Tibial nerve (tissue), 4 donors: ENCODE measurements at regions not wholly inside any gene's neighbourhood (a gene's known extent, or its start where the extent isn't known, plus 50 kb on each side); places are given as distances from the start of the nearest gene placed in this dataset.

Experiments
- DNase-seq, 2 donors: peaks; one replicate each; pipeline ENCODE4 v3.0.0-alpha.2; 2019; ENCODE audit warnings: low spot score in 2 of 2
- H3K27ac ChIP-seq, 4 donors: fragments of 200-600 bp; sonication (generic) in 3 of 4; one replicate each; pipeline ENCODE4 v1.5.1; 2017 to 2019; ENCODE audit warnings: mild to moderate bottlenecking in 1 of 4
- H3K27me3 ChIP-seq, 2 donors: fragments of 200-600 bp; sonication (generic) in 1 of 2; one replicate each; pipeline versions ENCODE4 v1.5.1 to v1.6.0; 2017 to 2019
- H3K36me3 ChIP-seq, 3 donors: fragments of 200-600 bp; sonication (generic); one replicate each; pipeline ENCODE4 v1.5.1; 2018 to 2019
- H3K4me1 ChIP-seq, 4 donors: fragments of 200-600 bp; sonication (generic) in 3 of 4; one replicate each; pipeline ENCODE4 v1.5.1; 2017 to 2019
- H3K4me3 ChIP-seq, 4 donors: fragments of 200-600 bp; sonication (generic) in 3 of 4; one replicate each; pipeline ENCODE4 v1.5.1; 2017 to 2019; ENCODE audit warnings: mild to moderate bottlenecking in 1 of 4, moderate library complexity in 1 of 4
- H3K9me3 ChIP-seq, 4 donors: fragments of 200-600 bp; sonication (generic) in 3 of 4; one replicate each; pipeline ENCODE4 v1.5.1; 2017 to 2019
- CTCF ChIP-seq, 5 experiments: fragments of 200-600 bp in 3 of 5; fragments of 450-650 bp in 2 of 5; sonication (generic) in 3 of 5; IDR thresholded peaks; one replicate each; pipeline ENCODE4 v1.5.1; 2016 to 2019; ENCODE audit warnings: antibody characterized with exemption in 5 of 5, mild to moderate bottlenecking in 3 of 5, moderate library complexity in 2 of 5
- EP300 ChIP-seq, 2 donors: sonication (generic); formaldehyde crosslinking; IDR thresholded peaks; one replicate each; pipeline ENCODE4 v1.6.1; 2017; ENCODE audit warnings: antibody characterized with exemption in 2 of 2, mild to moderate bottlenecking in 1 of 2
- POLR2A ChIP-seq, 2 donors: fragments of 450-650 bp; IDR thresholded peaks; one replicate each; pipeline ENCODE4 v1.6.1; 2017; ENCODE audit warnings: antibody characterized with exemption in 2 of 2, mild to moderate bottlenecking in 2 of 2, moderate library complexity in 2 of 2
- whole genome bisulfite sequencing, 2 donors: methylation state at CpG; one replicate each; pipeline ENCODE4 v1.1.5; 2018; 5-methylcytosine and 5-hydroxymethylcytosine counted together

GRCh38 chr10:2953495-2953894 lies 113.9 kb upstream of the PFKP start:
- Histone ChIP-seq H3K27ac (no peak overlapping the region), H3K4me3 (no peak overlapping the region), H3K36me3 (no peaks in the 10 kb centered on the region), H3K27me3 (no peaks in the 10 kb centered on the region), H3K9me3 (no peaks in the 10 kb centered on the region), H3K4me1 (no peaks in the 10 kb centered on the region)
- WGBS, 2 donors, result 71 to 88% methylated on average over 2 of the region's 2 CpGs
- DNase-seq, result no peak
- TF ChIP-seq CTCF (IDR thresholded peaks at IDR 0.05) (no peak), EP300 (IDR thresholded peaks at IDR 0.05) (no peak), POLR2A (IDR thresholded peaks at IDR 0.05) (no peak)

DNA sequence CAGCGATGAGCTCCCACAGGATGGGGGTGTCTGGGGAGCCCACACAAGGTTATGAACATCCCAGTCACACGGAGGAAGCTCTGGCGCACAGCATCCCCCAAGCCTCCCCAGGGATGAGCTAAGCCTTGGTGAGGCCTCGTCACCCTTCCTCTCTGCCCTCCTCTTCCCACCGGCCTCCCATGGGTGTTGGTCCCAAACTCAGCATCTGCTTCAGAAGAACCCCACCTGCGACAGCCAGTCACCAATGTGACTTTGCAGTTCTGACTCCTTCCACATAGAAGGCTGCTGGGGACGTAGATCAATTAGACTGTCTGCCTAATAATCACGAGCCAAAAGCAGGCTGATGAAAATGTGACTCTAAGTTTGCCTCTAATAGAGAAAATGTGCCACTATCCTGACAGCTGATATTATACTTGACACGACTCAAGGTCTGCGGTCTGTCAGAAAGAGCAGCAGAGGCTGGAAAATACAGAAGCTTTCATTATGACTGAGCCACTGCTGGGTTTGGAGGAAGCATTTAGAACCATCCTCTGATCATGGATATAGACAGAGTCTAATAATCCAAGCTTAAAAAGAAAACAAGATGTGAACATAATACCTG lies 116.0 kb upstream of the PFKP start:
- H3K27ac ChIP-seq, result no peak overlapping the region
- no peaks in the 10 kb centered on the region for H3K9me3 ChIP-seq
- no peaks in the 10 kb centered on the region for H3K36me3 ChIP-seq
- no peaks in the 10 kb centered on the region for H3K27me3 ChIP-seq
- H3K4me3 ChIP-seq, result no peak overlapping the region
- WGBS, 2 donors, result 84 to 85% methylated on average over 8 to 10 of the region's 10 CpGs
- DNase-seq, result no peak
- no peak for TF ChIP-seq CTCF (IDR thresholded peaks at IDR 0.05)
- no peak for TF ChIP-seq POLR2A (IDR thresholded peaks at IDR 0.05)
- TF ChIP-seq EP300 (IDR thresholded peaks at IDR 0.05), result no peak
- no peaks in the 10 kb centered on the region for H3K4me1 ChIP-seq

DNA sequence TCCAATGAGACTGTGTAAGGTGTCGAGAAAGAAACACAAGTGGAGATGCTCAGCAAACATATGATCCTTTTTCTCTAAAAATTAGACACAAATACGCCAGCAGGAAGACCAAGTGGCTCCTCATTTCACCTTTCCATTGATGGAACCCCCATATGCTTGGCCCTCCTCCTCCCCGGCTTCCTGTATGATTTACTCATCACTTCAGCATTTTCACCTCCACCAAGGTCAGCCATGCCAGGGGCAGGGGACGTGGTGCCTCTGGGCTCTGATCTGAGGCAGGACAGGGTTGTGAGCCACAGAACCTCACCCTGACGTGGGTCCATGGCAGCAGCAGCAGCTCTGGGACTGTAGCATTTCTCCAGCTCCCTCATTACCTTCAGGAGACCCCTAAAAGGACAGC lies 116.8 kb upstream of the PFKP start:
- Histone ChIP-seq H3K27ac (no peak overlapping the region), H3K4me3 (no peak overlapping the region), H3K27me3 (no peaks in the 10 kb centered on the region), H3K36me3 (no peaks in the 10 kb centered on the region), H3K4me1 (no peaks in the 10 kb centered on the region), H3K9me3 (no peaks in the 10 kb centered on the region)
- no peak for TF ChIP-seq EP300 (IDR thresholded peaks at IDR 0.05)
- TF ChIP-seq POLR2A (IDR thresholded peaks at IDR 0.05), result no peak
- TF ChIP-seq CTCF (IDR thresholded peaks at IDR 0.05), result no peak
- no peak for DNase-seq
- WGBS, 2 donors, result 64 to 71% methylated on average over 5 of the region's 5 CpGs

DNA sequence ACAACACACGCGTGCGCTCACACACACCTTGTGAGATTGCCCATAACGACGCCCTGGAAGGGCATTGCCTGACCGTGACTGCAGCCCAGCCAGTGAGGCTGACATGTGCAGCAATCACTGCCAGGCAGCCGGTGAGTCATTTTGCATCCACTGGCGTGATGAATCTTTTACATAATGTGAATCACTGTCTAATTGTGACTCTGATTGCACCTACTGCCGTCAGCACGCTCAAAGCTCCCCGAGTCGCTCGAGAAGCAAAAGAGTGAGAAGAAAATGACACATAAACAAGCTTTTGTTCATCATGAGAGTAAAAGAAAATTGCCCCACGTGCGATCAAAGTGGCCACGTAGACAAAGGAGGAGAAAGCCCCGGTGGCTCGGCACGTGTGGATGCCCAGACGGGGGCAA lies 117.4 kb upstream of the PFKP start:
- no peak for DNase-seq
- Histone ChIP-seq H3K27me3 (no peaks in the 10 kb centered on the region), H3K27ac (no peak overlapping the region), H3K4me1 (no peaks in the 10 kb centered on the region), H3K36me3 (no peaks in the 10 kb centered on the region), H3K9me3 (no peaks in the 10 kb centered on the region), H3K4me3 (no peak overlapping the region)
- 71 to 80% methylated on average over 20 of the region's 20 CpGs for WGBS, 2 donors
- TF ChIP-seq POLR2A (IDR thresholded peaks at IDR 0.05), result no peak

DNA sequence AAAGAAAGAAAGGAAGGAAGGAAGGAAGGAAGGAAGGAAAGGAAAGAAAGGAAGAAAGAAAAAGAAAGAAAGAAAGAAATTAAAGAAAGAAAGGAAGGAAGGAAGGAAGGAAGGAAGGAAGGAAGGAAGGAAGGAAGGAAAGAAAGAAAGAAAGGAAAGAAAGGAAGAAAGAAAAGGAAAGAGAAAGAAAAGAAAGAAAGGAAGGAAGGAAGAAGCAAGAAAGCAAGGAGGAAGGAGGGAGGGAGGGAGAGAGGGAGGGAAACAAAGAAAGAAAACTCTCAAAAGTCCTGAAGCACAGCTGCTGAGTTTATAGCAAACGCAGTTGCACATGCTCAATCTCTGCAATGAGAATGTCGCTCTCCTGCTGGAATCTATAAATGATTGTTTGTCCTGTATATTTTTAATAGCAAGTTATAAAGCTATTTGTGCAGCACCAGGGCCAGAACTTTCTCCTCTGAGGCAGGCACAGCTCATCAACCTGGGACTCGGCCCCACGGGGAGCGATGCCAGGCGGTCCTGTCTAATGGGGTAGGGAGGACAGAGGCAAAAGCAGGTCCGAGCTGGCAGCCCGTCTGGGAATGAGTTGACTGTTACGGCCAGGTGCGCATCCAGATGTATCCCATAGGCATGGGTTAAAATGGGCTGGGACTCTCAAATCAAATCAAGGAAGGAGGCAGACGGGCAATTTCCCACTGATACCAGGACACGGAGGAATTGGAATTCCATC lies 118.0 kb upstream of the PFKP start:
- no peak for DNase-seq
- no peak for TF ChIP-seq EP300 (IDR thresholded peaks at IDR 0.05)
- no peak for TF ChIP-seq CTCF (IDR thresholded peaks at IDR 0.05)
- TF ChIP-seq POLR2A (IDR thresholded peaks at IDR 0.05), result no peak
- 69 to 81% methylated on average over 12 of the region's 12 CpGs for WGBS, 2 donors

More for the DNA sequence above, 118.0 kb upstream of the PFKP start:
- Histone ChIP-seq H3K27me3 (no peaks in the 10 kb centered on the region), H3K36me3 (no peaks in the 10 kb centered on the region), H3K27ac (no peak overlapping the region), H3K4me3 (no peak overlapping the region), H3K4me1 (no peaks in the 10 kb centered on the region), H3K9me3 (no peaks in the 10 kb centered on the region)
